CD4-positive, alpha-beta T cell (primary cell): ENCODE measurements at regions not wholly inside any gene's neighbourhood (a gene's known extent, or its start where the extent isn't known, plus 50 kb on each side); places are given as distances from the start of the nearest gene placed in this dataset.

Source experiments
- ATAC-seq: fragments of 200-7000 bp; cut with Tn5 transposase; one replicate; pipeline ENCODE4 v1.10.0; 2022; ENCODE audit warnings: mild to moderate bottlenecking; ENCODE audit not compliant: poor library complexity
- CTCF ChIA-PET: fragments of 350-600 bp; sonication (Branson Sonifier 250); formaldehyde crosslinking; loops from one replicate; lab custom pipeline; 2021; ENCODE audit warnings: antibody characterized with exemption, inconsistent platforms; lab: Charles Lee
- POLR2A ChIA-PET: fragments of 350-600 bp; sonication (Branson Sonifier 250); formaldehyde crosslinking; loops from one replicate; lab custom pipeline; 2021; ENCODE audit warnings: antibody characterized with exemption, inconsistent platforms; lab: Charles Lee
- DNase-seq, 14 experiments: peaks; one replicate each; pipeline ENCODE4 v3.0.0-alpha.2; 2013 to 2020; ENCODE audit warnings: mixed read lengths in 2 of 14
- H3K27ac ChIP-seq, 2 donors: one replicate each; pipeline versions ENCODE4 v1.5.1 to v1.7.0; 2013; ENCODE audit warnings: low read length in 2 of 2, low read depth in 1 of 2, mild to moderate bottlenecking in 1 of 2
- H3K27me3 ChIP-seq, 2 experiments: 1 replicate in 1 of 2; 2 replicates in 1 of 2; pipeline versions ENCODE4 v1.6.1 to v1.7.0; 2013; ENCODE audit warnings: low read length in 2 of 2, control low read depth in 1 of 2, mild to moderate bottlenecking in 1 of 2, moderate library complexity in 1 of 2; ENCODE audit not compliant: insufficient read depth in 2 of 2, control insufficient read depth in 1 of 2
- H3K36me3 ChIP-seq: one replicate; pipeline ENCODE4 v1.6.1; 2013; ENCODE audit warnings: low read length, control low read depth; ENCODE audit not compliant: insufficient read depth
- H3K4me1 ChIP-seq: one replicate; pipeline ENCODE4 v1.6.1; 2013; ENCODE audit warnings: low read length, control low read depth; ENCODE audit not compliant: insufficient read depth
- H3K4me3 ChIP-seq: one replicate; pipeline ENCODE4 v1.5.1; 2013; ENCODE audit warnings: mild to moderate bottlenecking, low read length, moderate library complexity
- H3K9me3 ChIP-seq, 2 experiments: 1 replicate in 1 of 2; 2 replicates in 1 of 2; pipeline versions ENCODE4 v1.6.1 to v1.7.0; 2013; ENCODE audit warnings: low read length in 2 of 2, mild to moderate bottlenecking in 2 of 2, control low read depth in 1 of 2, moderate library complexity in 1 of 2; ENCODE audit not compliant: control insufficient read depth in 1 of 2, insufficient read depth in 1 of 2
- H3K27ac Mint-ChIP-seq: one replicate; pipeline ENCODE4 v1.8.0; 2020; ENCODE audit warnings: mixed read lengths
- H3K27me3 Mint-ChIP-seq: one replicate; pipeline ENCODE4 v1.8.0; 2021; ENCODE audit warnings: mixed read lengths
- H3K36me3 Mint-ChIP-seq: one replicate; pipeline ENCODE4 v1.8.0; 2021; ENCODE audit warnings: low read depth, mixed read lengths
- H3K4me1 Mint-ChIP-seq: one replicate; pipeline ENCODE4 v1.8.0; 2021; ENCODE audit warnings: low read depth, mixed read lengths
- H3K4me3 Mint-ChIP-seq: one replicate; pipeline ENCODE4 v1.8.0; 2020; ENCODE audit warnings: mild to moderate bottlenecking, mixed read lengths
- H3K9me3 Mint-ChIP-seq: one replicate; pipeline ENCODE4 v1.8.0; 2020; ENCODE audit warnings: mixed read lengths
- intact Hi-C, 2 experiments: fragments of 100-400 bp; cut with DNase I in 1 of 2; cut with micrococcal nuclease in 1 of 2; formaldehyde crosslinking; loops; one replicate each; pipeline versions ENCODE4 v1.15.1 to v1.9.0; 2023 to 2025; cut with DNase I, micrococcal nuclease
- TF ChIP-seq, protein P1 (sequence below): fragments of 200-600 bp; IDR thresholded peaks from one replicate; pipeline ENCODE4 v1.8.0; 2022; ENCODE audit warnings: antibody characterized with exemption, mild to moderate bottlenecking

DNA sequence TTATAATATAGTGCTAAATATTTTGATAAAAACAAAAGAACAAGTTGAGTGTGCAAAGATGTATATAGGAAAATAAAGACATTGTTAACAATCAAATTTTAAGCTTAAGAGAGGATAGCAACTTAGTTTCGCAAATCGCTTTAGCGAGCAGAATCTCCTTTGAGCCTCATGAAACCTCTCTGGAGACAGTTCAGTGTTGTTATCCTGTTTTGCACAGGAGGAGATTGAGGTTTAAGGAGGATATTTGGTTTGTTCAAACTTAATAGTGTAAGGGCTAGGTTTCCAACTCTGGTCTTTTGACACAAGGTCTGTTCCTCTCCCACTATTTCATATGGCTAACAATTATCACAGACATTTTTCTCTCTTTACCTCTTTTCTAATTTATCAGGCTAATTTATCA, 1848.5 kb upstream of the TENM3 start:
- Mint-ChIP-seq H3K4me1 (no peaks in the 10 kb centered on the region), H3K36me3 (no peaks in the 10 kb centered on the region), H3K9me3 (no peaks in the 10 kb centered on the region), H3K27me3 (no peaks in the 10 kb centered on the region), H3K4me3 (no peak overlapping the region), H3K27ac (no peak overlapping the region)
- no peak overlapping the region for H3K27ac ChIP-seq
- CTCF ChIA-PET, result no interaction called here
- POLR2A ChIA-PET, result no interaction called here
- intact Hi-C loops, result no loop called here
- DNase-seq (no peak), ATAC-seq (no peak)
- H3K27me3 ChIP-seq, result no peaks in the 10 kb centered on the region
- no peaks in the 10 kb centered on the region for H3K4me1 ChIP-seq
- TF ChIP-seq, protein P1, sequence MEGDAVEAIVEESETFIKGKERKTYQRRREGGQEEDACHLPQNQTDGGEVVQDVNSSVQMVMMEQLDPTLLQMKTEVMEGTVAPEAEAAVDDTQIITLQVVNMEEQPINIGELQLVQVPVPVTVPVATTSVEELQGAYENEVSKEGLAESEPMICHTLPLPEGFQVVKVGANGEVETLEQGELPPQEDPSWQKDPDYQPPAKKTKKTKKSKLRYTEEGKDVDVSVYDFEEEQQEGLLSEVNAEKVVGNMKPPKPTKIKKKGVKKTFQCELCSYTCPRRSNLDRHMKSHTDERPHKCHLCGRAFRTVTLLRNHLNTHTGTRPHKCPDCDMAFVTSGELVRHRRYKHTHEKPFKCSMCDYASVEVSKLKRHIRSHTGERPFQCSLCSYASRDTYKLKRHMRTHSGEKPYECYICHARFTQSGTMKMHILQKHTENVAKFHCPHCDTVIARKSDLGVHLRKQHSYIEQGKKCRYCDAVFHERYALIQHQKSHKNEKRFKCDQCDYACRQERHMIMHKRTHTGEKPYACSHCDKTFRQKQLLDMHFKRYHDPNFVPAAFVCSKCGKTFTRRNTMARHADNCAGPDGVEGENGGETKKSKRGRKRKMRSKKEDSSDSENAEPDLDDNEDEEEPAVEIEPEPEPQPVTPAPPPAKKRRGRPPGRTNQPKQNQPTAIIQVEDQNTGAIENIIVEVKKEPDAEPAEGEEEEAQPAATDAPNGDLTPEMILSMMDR, result no peak
- no peaks in the 10 kb centered on the region for H3K36me3 ChIP-seq
- no peak overlapping the region for H3K4me3 ChIP-seq
- H3K9me3 ChIP-seq, result peaks cover 0 to 5% of the 10 kb centered on the region in 2 experiments

DNA sequence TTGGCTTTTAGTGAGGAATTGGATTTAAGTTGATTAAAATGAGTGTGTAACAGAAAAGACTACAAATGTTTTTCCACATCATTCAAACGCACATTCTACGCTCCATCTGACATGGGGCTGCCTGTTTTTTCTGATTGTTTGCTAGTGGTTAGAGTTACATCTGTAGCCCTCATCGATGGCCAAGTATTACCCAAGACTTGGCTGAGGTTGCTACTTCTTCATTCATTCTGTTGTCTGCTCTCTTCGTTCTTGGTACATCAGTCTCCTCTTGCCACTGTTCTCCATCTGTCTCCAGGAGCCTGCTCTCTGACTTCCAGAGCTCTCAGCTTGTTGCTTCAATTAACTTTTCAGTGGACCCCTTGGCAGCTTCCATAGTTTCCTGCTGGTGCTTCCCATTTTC, 1844.6 kb upstream of the TENM3 start:
- Mint-ChIP-seq H3K9me3 (peaks cover 6% of the 10 kb centered on the region), H3K4me3 (no peak overlapping the region), H3K27me3 (no peaks in the 10 kb centered on the region), H3K36me3 (no peaks in the 10 kb centered on the region), H3K27ac (no peak overlapping the region), H3K4me1 (no peaks in the 10 kb centered on the region)
- no peaks in the 10 kb centered on the region for H3K36me3 ChIP-seq
- DNase-seq, result no peak
- CTCF ChIA-PET, result no interaction called here
- no peaks in the 10 kb centered on the region for H3K27me3 ChIP-seq
- TF ChIP-seq, protein P1, result no peak
- H3K27ac ChIP-seq, result no peak overlapping the region
- no peaks in the 10 kb centered on the region for H3K4me1 ChIP-seq
- peaks cover 0 to 12% of the 10 kb centered on the region in 2 experiments for H3K9me3 ChIP-seq
- POLR2A ChIA-PET, result no interaction called here
- intact Hi-C loops, result no loop called here
- no peak for ATAC-seq
- H3K4me3 ChIP-seq, result no peak overlapping the region

DNA sequence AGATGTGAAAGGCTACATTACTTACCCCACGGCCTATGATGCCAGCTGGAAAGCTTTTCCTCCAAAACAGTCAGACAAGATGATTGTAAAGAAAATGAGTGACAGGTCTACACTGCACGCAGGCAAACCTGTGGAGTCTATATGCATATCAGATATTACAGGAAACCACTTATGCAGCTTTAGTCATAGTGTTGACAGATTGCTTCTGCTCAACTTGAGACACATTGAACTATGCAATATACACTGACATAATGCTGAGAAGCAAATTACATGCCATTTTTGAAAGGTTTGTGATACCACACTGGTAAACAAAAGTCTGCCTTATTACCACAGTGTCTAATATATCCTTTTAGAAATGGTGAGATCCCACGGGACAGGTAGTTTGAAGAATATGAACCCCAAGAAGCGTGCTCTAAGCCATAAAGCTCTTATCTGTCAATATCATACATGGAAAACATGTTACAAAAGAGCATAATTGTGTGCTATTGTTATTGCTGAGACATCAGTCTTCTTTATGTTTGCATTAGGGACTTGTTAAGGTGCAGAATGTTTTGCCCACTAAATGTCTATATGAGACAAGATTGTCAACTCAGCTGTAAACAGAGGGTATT, 1835.8 kb upstream of the TENM3 start:
- H3K36me3 ChIP-seq, result no peaks in the 10 kb centered on the region
- peaks cover 2% of the 10 kb centered on the region for H3K9me3 Mint-ChIP-seq
- ATAC-seq (no peak), DNase-seq (no peak)
- H3K27ac ChIP-seq, result no peak overlapping the region
- H3K4me3 ChIP-seq, result no peak overlapping the region
- no peaks in the 10 kb centered on the region for H3K27me3 Mint-ChIP-seq
- no peaks in the 10 kb centered on the region for H3K9me3 ChIP-seq
- H3K27ac Mint-ChIP-seq, result no peak overlapping the region
- no peak overlapping the region for H3K4me3 Mint-ChIP-seq
- ChIA-PET CTCF (no interaction called here), POLR2A (no interaction called here)
- H3K27me3 ChIP-seq, result no peaks in the 10 kb centered on the region
- H3K4me1 Mint-ChIP-seq, result no peaks in the 10 kb centered on the region
- TF ChIP-seq, protein P1, result no peak
- H3K36me3 Mint-ChIP-seq, result no peaks in the 10 kb centered on the region
- no peaks in the 10 kb centered on the region for H3K4me1 ChIP-seq
- intact Hi-C loops, result no loop called here
